Stimulated activated CD4-positive, alpha-beta T cell treated with anti-CD3 and anti-CD28 coated beads, Interleukin-12 subunit alpha, Interleukin-12 subunit beta, amount 100 ng/mL, for 48 hours (primary cell): ENCODE measurements at regions not wholly inside any gene's neighbourhood (a gene's known extent, or its start where the extent isn't known, plus 50 kb on each side); places are given as distances from the start of the nearest gene placed in this dataset.
"Not testable (repeated sequence)": the region's sequence is repeated elsewhere in the genome, so short reads cannot be mapped to it uniquely, and the experiment has no call there.

Experiments used
- DNase-seq, 3 donors: peaks; one replicate each; pipeline ENCODE4 v3.0.0-alpha.2; 2020; ENCODE audit warnings: low read depth in 2 of 3, low spot score in 1 of 3

- not testable (repeated sequence) for DNase-seq
Observed at GRCh38 chr1:53399370-53400133, 59.6 kb upstream of the DMRTB1 start.

GRCh38 chr1:53400761-53401674 lies 58.2 kb upstream of the DMRTB1 start:
- DNase-seq = no peak

- DNase-seq = no peak
Observed at GRCh38 chr1:53401813-53402745, 57.1 kb upstream of the DMRTB1 start.

- DNase-seq = no peak
Observed at GRCh38 chr1:53402891-53403655, 56.1 kb upstream of the DMRTB1 start.

GRCh38 chr1:53405737-53406136 lies 53.5 kb upstream of the DMRTB1 start:
- no peak for DNase-seq

- no peak for DNase-seq
Observed at GRCh38 chr1:53406551-53407235, 52.5 kb upstream of the DMRTB1 start.

GRCh38 chr1:53408013-53408754 lies 51.0 kb upstream of the DMRTB1 start:
- DNase-seq = no peak

- DNase-seq = no peak
Observed at GRCh38 chr1:53408755-53409129, 50.5 kb upstream of the DMRTB1 start.

GRCh38 chr1:53409233-53409632 lies 50.0 kb upstream of the DMRTB1 start:
- DNase-seq = no peak
